ENCODE measurements at regions not wholly inside any gene's neighbourhood (a gene's known extent, or its start where the extent isn't known, plus 50 kb on each side); places are given as distances from the start of the nearest gene placed in this dataset.

GRCh38 chr15:35833581-35833980, 287.6 kb upstream of the DPH6 start:
- Histone ChIP-seq H3K27me3 (no peaks in the 10 kb centered on the region), H3K36me3 (no peaks in the 10 kb centered on the region), H3K9me3 (no peaks in the 10 kb centered on the region), H3K4me3 (no peak overlapping the region), H3K27ac (no peak overlapping the region), H3K4me1 (no peaks in the 10 kb centered on the region)
- 79 to 95% methylated on average over 1 of the region's 1 CpG for WGBS, 2 donors
- no peak for TF ChIP-seq CTCF (IDR thresholded peaks at IDR 0.05)
- TF ChIP-seq EP300 (IDR thresholded peaks at IDR 0.05): no peak
- TF ChIP-seq POLR2AphosphoS5 (IDR thresholded peaks at IDR 0.05): no peak
- TF ChIP-seq POLR2A (IDR thresholded peaks at IDR 0.05): no peak
- intact Hi-C loops (cut with DNase I): no loop called here
- no peak for DNase-seq

- WGBS, 2 donors: 74 to 78% methylated on average over 4 of the region's 4 CpGs
- DNase-seq: no peak
- Histone ChIP-seq H3K4me3 (no peak overlapping the region), H3K9me3 (no peaks in the 10 kb centered on the region), H3K36me3 (no peaks in the 10 kb centered on the region), H3K27ac (no peak overlapping the region), H3K27me3 (no peaks in the 10 kb centered on the region), H3K4me1 (no peaks in the 10 kb centered on the region)
- no peak for TF ChIP-seq POLR2AphosphoS5 (IDR thresholded peaks at IDR 0.05)
- TF ChIP-seq EP300 (IDR thresholded peaks at IDR 0.05): no peak
- TF ChIP-seq POLR2A (IDR thresholded peaks at IDR 0.05): no peak
- no peak for TF ChIP-seq CTCF (IDR thresholded peaks at IDR 0.05)
- intact Hi-C loops (cut with DNase I): no loop called here
Observed at GRCh38 chr15:35834216-35834830, 288.4 kb upstream of the DPH6 start.

GRCh38 chr15:35834866-35835265, 288.9 kb upstream of the DPH6 start:
- no peak for TF ChIP-seq POLR2A (IDR thresholded peaks at IDR 0.05)
- TF ChIP-seq CTCF (IDR thresholded peaks at IDR 0.05): no peak
- TF ChIP-seq POLR2AphosphoS5 (IDR thresholded peaks at IDR 0.05): no peak
- no peak for TF ChIP-seq EP300 (IDR thresholded peaks at IDR 0.05)
- DNase-seq: no peak
- WGBS, 2 donors: 75 to 82% methylated on average over 2 of the region's 2 CpGs
- H3K9me3 ChIP-seq: no peaks in the 10 kb centered on the region
- H3K36me3 ChIP-seq: no peaks in the 10 kb centered on the region
- no peak overlapping the region for H3K4me3 ChIP-seq
- H3K27ac ChIP-seq: no peak overlapping the region
- intact Hi-C loops (cut with DNase I): no loop called here
- H3K27me3 ChIP-seq: no peaks in the 10 kb centered on the region
- H3K4me1 ChIP-seq: no peaks in the 10 kb centered on the region

- Histone ChIP-seq H3K27me3 (no peaks in the 10 kb centered on the region), H3K9me3 (no peaks in the 10 kb centered on the region), H3K4me1 (peaks cover 0 to 7% (median 3%) of the 10 kb centered on the region in 4 donors), H3K27ac (no peak overlapping the region), H3K4me3 (no peak overlapping the region), H3K36me3 (no peaks in the 10 kb centered on the region)
- intact Hi-C loops (cut with DNase I): no loop called here
- no peak for DNase-seq
- TF ChIP-seq EP300 (IDR thresholded peaks at IDR 0.05) (no peak), CTCF (IDR thresholded peaks at IDR 0.05) (no peak), POLR2AphosphoS5 (IDR thresholded peaks at IDR 0.05) (no peak), POLR2A (IDR thresholded peaks at IDR 0.05) (no peak)
- WGBS, 2 donors: 84 to 86% methylated on average over 12 of the region's 12 CpGs
Observed at GRCh38 chr15:35838424-35839111, 292.6 kb upstream of the DPH6 start.
